ENCODE measurements at regions not wholly inside any gene's neighbourhood (a gene's known extent, or its start where the extent isn't known, plus 50 kb on each side); places are given as distances from the start of the nearest gene placed in this dataset.

DNA sequence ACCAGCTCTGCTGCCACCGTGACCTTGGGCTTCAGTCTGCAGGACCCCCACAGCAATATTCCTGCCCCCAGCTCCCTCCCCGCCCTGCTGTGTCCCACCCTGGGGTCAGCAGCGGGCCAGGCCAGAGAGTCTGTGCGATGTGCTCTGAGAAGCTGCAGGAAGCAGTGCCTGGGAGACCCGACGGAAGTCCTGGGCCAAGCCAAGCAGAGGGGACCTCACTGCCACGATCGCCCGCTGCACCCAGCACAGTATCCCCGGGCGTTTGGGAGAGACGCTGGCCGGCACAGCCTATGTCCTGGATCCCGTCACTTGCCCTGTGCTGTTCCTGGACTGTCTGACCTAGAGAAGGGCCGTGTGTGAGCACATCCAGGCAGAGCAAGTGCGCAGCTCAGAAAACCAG, 106.6 kb upstream of the TTC34 start:
- Mint-ChIP-seq H3K9me3 (ENCODE audit: low read depth) (peaks cover 19% of the 10 kb centered on the region), H3K27ac (no peak overlapping the region), H3K4me3 (ENCODE audit: low read depth) (no peak overlapping the region), H3K4me1 (ENCODE audit: low read depth) (no peaks in the 10 kb centered on the region), H3K36me3 (ENCODE audit: insufficient read depth) (peaks cover 2% of the 10 kb centered on the region), H3K27me3 (no peaks in the 10 kb centered on the region)
- no peak for DNase-seq (ENCODE audit: low spot score, unreplicated experiment)
- TF ChIP-seq, protein P1, sequence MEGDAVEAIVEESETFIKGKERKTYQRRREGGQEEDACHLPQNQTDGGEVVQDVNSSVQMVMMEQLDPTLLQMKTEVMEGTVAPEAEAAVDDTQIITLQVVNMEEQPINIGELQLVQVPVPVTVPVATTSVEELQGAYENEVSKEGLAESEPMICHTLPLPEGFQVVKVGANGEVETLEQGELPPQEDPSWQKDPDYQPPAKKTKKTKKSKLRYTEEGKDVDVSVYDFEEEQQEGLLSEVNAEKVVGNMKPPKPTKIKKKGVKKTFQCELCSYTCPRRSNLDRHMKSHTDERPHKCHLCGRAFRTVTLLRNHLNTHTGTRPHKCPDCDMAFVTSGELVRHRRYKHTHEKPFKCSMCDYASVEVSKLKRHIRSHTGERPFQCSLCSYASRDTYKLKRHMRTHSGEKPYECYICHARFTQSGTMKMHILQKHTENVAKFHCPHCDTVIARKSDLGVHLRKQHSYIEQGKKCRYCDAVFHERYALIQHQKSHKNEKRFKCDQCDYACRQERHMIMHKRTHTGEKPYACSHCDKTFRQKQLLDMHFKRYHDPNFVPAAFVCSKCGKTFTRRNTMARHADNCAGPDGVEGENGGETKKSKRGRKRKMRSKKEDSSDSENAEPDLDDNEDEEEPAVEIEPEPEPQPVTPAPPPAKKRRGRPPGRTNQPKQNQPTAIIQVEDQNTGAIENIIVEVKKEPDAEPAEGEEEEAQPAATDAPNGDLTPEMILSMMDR (IDR thresholded peaks at IDR 0.05; ENCODE audit: unreplicated experiment), result no peak

DNA sequence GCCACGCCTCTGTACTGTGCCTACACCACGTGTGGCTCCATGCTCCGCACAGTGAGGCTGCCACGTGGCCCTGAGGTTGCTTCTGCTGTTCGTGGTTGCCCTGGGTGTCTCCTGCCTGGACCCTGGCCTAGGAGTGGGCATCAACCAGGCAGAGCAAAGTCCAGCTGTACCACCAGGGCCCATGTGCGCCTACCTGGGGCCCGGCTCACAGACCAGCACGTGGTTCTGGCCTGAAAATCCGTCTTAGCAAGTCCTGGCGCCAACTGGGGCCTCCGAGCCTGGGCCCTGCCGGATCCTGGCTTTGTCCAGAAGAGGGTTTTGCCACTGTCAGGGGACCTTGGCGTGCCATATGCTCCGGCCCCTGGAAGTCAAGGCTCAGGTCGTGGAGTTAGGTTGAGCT, 107.1 kb upstream of the TTC34 start:
- H3K4me1 Mint-ChIP-seq (ENCODE audit: low read depth), result no peaks in the 10 kb centered on the region
- no peak overlapping the region for H3K27ac Mint-ChIP-seq
- H3K4me3 Mint-ChIP-seq (ENCODE audit: low read depth), result no peak overlapping the region
- no peak for DNase-seq (ENCODE audit: low spot score, unreplicated experiment)
- no peaks in the 10 kb centered on the region for H3K27me3 Mint-ChIP-seq
- H3K36me3 Mint-ChIP-seq (ENCODE audit: insufficient read depth), result peaks cover 2% of the 10 kb centered on the region
- H3K9me3 Mint-ChIP-seq (ENCODE audit: low read depth), result peaks cover 14% of the 10 kb centered on the region
- TF ChIP-seq, protein P1 (IDR thresholded peaks at IDR 0.05; ENCODE audit: unreplicated experiment), result no peak

DNA sequence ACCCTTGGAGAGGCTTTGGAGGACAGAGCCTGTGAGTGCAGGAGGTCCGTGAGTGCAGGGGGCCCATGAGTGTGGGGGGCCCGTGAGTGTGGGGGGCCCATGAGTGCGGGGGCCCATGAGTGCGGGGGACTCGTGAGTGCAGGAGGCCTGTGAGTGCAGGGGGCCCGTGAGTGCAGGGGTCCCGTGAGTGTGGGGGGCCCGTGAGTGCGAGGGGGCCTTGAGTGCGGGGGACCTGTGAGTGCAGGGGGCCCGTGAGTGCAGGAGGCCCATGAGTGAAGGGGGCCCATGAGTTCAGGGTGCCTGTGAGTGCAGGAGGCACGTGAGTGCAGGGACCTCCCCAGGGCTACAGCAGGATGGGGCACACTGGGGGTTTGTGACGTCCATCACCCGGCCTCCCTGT, 108.3 kb upstream of the TTC34 start:
- Mint-ChIP-seq H3K9me3 (ENCODE audit: low read depth) (peaks cover 13% of the 10 kb centered on the region), H3K4me1 (ENCODE audit: low read depth) (no peaks in the 10 kb centered on the region), H3K36me3 (ENCODE audit: insufficient read depth) (peaks cover 2% of the 10 kb centered on the region), H3K27ac (no peak overlapping the region), H3K4me3 (ENCODE audit: low read depth) (no peak overlapping the region), H3K27me3 (no peaks in the 10 kb centered on the region)
- TF ChIP-seq, protein P1 (IDR thresholded peaks at IDR 0.05; ENCODE audit: unreplicated experiment), result no peak
- no peak for DNase-seq (ENCODE audit: low spot score, unreplicated experiment)

- H3K4me3 Mint-ChIP-seq (ENCODE audit: low read depth), result no peak overlapping the region
- no peak overlapping the region for H3K27ac Mint-ChIP-seq
- no peak for DNase-seq (ENCODE audit: low spot score, unreplicated experiment)
- no peaks in the 10 kb centered on the region for H3K4me1 Mint-ChIP-seq (ENCODE audit: low read depth)
- H3K27me3 Mint-ChIP-seq, result no peaks in the 10 kb centered on the region
- H3K9me3 Mint-ChIP-seq (ENCODE audit: low read depth), result peaks cover 13% of the 10 kb centered on the region
- peaks cover 2% of the 10 kb centered on the region for H3K36me3 Mint-ChIP-seq (ENCODE audit: insufficient read depth)
- TF ChIP-seq, protein P1 (IDR thresholded peaks at IDR 0.05; ENCODE audit: unreplicated experiment), result no peak
Measured at GRCh38 chr1:2910211-2910610, 108.7 kb upstream of the TTC34 start.

GRCh38 chr1:2911421-2912178, 109.7 kb upstream of the ACTRT2 start:
- no peak overlapping the region for H3K4me3 Mint-ChIP-seq (ENCODE audit: low read depth)
- peaks cover 17% of the 10 kb centered on the region for H3K9me3 Mint-ChIP-seq (ENCODE audit: low read depth)
- H3K4me1 Mint-ChIP-seq (ENCODE audit: low read depth), result no peaks in the 10 kb centered on the region
- peaks cover 9% of the 10 kb centered on the region for H3K36me3 Mint-ChIP-seq (ENCODE audit: insufficient read depth)
- H3K27ac Mint-ChIP-seq, result no peak overlapping the region
- DNase-seq (ENCODE audit: low spot score, unreplicated experiment), result no peak
- H3K27me3 Mint-ChIP-seq, result no peaks in the 10 kb centered on the region
- TF ChIP-seq, protein P1 (IDR thresholded peaks at IDR 0.05; ENCODE audit: unreplicated experiment), result no peak
